OCI-LY7 (cell line): ENCODE measurements at regions not wholly inside any gene's neighbourhood (a gene's known extent, or its start where the extent isn't known, plus 50 kb on each side); places are given as distances from the start of the nearest gene placed in this dataset.

ENCODE experiments used
- BruUV-seq: library from RNA; stranded (reverse); fragments of 400-500 nt; replicated peaks from 2 replicates; lab custom pipeline; 2021; lab: Mats Ljungman, UMichigan
- CTCF ChIA-PET: fragments of 300-600 bp; sonication (Branson Sonifier 250); formaldehyde crosslinking; loops from one replicate; lab custom pipeline; 2022; ENCODE audit warnings: antibody characterized with exemption; ENCODE audit not compliant: unreplicated experiment; lab: Charles Lee
- POLR2A ChIA-PET: fragments of 300-600 bp; sonication (Branson Sonifier 250); formaldehyde crosslinking; loops from one replicate; lab custom pipeline; 2022; ENCODE audit warnings: antibody characterized with exemption; lab: Charles Lee
- DNase-seq: peaks from one replicate; pipeline ENCODE4 v3.0.0-alpha.2; 2015; ENCODE audit warnings: low spot score
- H2AFZ ChIP-seq: fragments of 200-600 bp; sonication (generic), shearing (Covaris generic); 2 replicates; pipeline ENCODE4 v1.6.1; 2014; ENCODE audit warnings: mild to moderate bottlenecking, antibody characterized with exemption, low read length, moderate library complexity
- H3K27ac ChIP-seq: fragments of 200-600 bp; sonication (generic); 2 replicates; pipeline ENCODE4 v1.5.1; 2014; ENCODE audit warnings: mixed run types, low read depth, mild to moderate bottlenecking, moderate library complexity, low read length, inconsistent platforms; ENCODE audit not compliant: poor library complexity, severe bottlenecking
- H3K36me3 ChIP-seq: fragments of 200-600 bp; sonication (generic); 2 replicates; pipeline ENCODE4 v1.6.1; 2014; ENCODE audit warnings: mild to moderate bottlenecking, antibody characterized with exemption, low read length, moderate library complexity, mixed read lengths; ENCODE audit not compliant: insufficient read depth
- H3K4me1 ChIP-seq: fragments of 200-600 bp; sonication (generic); 2 replicates; pipeline ENCODE4 v1.5.1; 2014; ENCODE audit warnings: mild to moderate bottlenecking, low read length; ENCODE audit not compliant: insufficient read depth, poor library complexity, severe bottlenecking
- H3K4me2 ChIP-seq: fragments of 200-600 bp; sonication (generic); 2 replicates; pipeline ENCODE4 v1.6.1; 2014; ENCODE audit warnings: mild to moderate bottlenecking, low read length
- H3K4me3 ChIP-seq: fragments of 200-600 bp; sonication (generic); 2 replicates; pipeline ENCODE4 v1.5.1; 2014; ENCODE audit warnings: mild to moderate bottlenecking, low read depth, low read length; ENCODE audit not compliant: poor library complexity, severe bottlenecking
- H3K79me2 ChIP-seq: fragments of 200-600 bp; sonication (generic); 2 replicates; pipeline ENCODE4 v1.6.1; 2016; ENCODE audit warnings: low read depth, mild to moderate bottlenecking, low read length, moderate library complexity, mixed read lengths; ENCODE audit not compliant: insufficient read depth
- H3K9me2 ChIP-seq: fragments of 200-600 bp; sonication (generic); 2 replicates; pipeline ENCODE4 v1.6.1; 2016; ENCODE audit warnings: mild to moderate bottlenecking, low read length, mixed read lengths; ENCODE audit not compliant: insufficient read depth
- H3K9me3 ChIP-seq: fragments of 200-600 bp; sonication (generic); 2 replicates; pipeline ENCODE4 v1.6.1; 2014; ENCODE audit warnings: mild to moderate bottlenecking, mixed run types, low read length, mixed read lengths
- H4K20me1 ChIP-seq: fragments of 200-600 bp; sonication (generic); 2 replicates; pipeline ENCODE4 v1.6.1; 2014; ENCODE audit warnings: mild to moderate bottlenecking, antibody characterized with exemption, low read length, moderate library complexity, mixed read lengths; ENCODE audit not compliant: insufficient read depth
- EZH2phosphoT487 ChIP-seq: fragments of 200-600 bp; sonication (generic); IDR thresholded peaks from 2 replicates; pipeline ENCODE4 v1.6.1; 2018; ENCODE audit warnings: low read depth, borderline replicate concordance, mild to moderate bottlenecking, mixed run types, antibody characterized with exemption, low read length, moderate library complexity, mixed read lengths
- intact Hi-C: fragments of 100-400 bp; cut with micrococcal nuclease; formaldehyde crosslinking; loops from one replicate; pipeline ENCODE4 v1.10.0; 2022; ENCODE audit not compliant: unreplicated experiment
- TF ChIP-seq, protein P1 (sequence below): fragments of 200-600 bp; sonication (generic); conservative IDR thresholded peaks from 2 replicates; pipeline ENCODE4 v1.5.1; 2014; ENCODE audit warnings: mild to moderate bottlenecking, antibody characterized with exemption, low read length, moderate library complexity, mixed read lengths

DNA sequence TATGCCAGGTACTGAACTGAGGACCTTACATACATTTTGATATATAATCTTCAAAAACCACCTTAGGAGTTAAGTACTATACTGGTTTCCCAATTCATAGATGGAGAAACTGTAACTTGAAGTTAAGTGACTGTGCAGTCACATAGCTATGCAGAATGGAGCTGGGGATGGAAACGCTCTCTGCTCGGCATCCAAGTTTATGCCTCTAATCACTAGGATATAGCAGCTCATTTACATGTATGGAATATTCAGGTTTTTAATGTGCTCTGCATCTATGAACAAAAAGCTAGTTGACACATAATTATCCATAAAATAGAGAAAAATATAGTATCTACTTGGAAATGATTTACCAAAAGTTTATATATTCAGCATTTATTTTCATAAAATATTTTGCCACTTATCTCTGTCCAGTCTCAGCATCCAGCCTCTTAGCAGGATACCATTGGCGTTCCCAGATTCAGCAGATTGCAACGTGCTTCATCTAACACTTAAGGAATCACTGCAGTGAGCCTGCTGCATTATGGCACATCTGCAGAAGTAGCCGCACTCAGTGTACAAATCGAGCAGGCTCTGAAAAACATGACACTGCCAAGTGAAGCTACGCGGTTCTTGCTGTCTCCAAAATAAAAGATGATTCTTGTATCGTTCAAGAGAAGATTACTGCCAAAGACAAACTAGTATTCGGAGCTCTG is 70.4 kb downstream of the MRPL57 start:
- no peaks in the 10 kb centered on the region for H3K9me2 ChIP-seq
- H3K36me3 ChIP-seq = no peaks in the 10 kb centered on the region
- no peak overlapping the region for H3K4me2 ChIP-seq
- TF ChIP-seq, protein P1, sequence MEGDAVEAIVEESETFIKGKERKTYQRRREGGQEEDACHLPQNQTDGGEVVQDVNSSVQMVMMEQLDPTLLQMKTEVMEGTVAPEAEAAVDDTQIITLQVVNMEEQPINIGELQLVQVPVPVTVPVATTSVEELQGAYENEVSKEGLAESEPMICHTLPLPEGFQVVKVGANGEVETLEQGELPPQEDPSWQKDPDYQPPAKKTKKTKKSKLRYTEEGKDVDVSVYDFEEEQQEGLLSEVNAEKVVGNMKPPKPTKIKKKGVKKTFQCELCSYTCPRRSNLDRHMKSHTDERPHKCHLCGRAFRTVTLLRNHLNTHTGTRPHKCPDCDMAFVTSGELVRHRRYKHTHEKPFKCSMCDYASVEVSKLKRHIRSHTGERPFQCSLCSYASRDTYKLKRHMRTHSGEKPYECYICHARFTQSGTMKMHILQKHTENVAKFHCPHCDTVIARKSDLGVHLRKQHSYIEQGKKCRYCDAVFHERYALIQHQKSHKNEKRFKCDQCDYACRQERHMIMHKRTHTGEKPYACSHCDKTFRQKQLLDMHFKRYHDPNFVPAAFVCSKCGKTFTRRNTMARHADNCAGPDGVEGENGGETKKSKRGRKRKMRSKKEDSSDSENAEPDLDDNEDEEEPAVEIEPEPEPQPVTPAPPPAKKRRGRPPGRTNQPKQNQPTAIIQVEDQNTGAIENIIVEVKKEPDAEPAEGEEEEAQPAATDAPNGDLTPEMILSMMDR = no peak
- no peak for TF ChIP-seq EZH2phosphoT487
- no peaks in the 10 kb centered on the region for H3K4me1 ChIP-seq
- H3K27ac ChIP-seq = no peak overlapping the region
- no peaks in the 10 kb centered on the region for H4K20me1 ChIP-seq
- DNase-seq = no peak
- no peaks in the 10 kb centered on the region for H3K79me2 ChIP-seq
- ChIA-PET CTCF (no interaction called here), POLR2A (interaction anchor here (1.0 kb wide), 1 partner anchor 14 kb away, joined by 3 read pairs; no protein-coding TSS in a partner anchor)
- no peaks in the 10 kb centered on the region for H3K9me3 ChIP-seq
- BruUV-seq = no TSS peak
- no peak overlapping the region for H3K4me3 ChIP-seq
- no peak overlapping the region for H2AFZ ChIP-seq
- intact Hi-C loops = no loop called here

DNA sequence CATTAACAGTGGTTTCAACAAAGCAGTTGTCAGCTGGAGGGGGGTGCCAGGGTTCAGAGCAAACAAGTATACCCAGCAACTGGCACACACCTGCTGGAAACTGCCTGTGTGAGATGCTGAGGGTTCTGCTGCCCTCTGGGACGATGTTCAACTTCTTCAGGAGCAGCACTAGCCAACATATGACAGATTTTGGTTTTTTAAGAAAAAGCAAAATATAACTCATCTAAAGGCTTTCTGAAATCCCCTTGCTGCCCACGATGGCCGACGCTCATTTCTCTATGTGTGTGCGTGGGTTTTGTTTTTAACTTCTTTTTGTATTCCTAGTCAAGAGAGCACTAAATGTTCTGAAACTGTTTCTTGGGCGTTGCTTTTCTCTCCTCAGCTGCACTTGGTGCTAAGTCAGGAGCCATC is 79.9 kb downstream of the MRPL57 start:
- Histone ChIP-seq H3K9me2 (no peaks in the 10 kb centered on the region), H3K4me3 (no peak overlapping the region), H3K79me2 (no peaks in the 10 kb centered on the region), H2AFZ (no peak overlapping the region), H3K36me3 (no peaks in the 10 kb centered on the region), H3K27ac (no peak overlapping the region), H3K9me3 (no peaks in the 10 kb centered on the region), H3K4me1 (no peaks in the 10 kb centered on the region), H3K4me2 (no peak overlapping the region), H4K20me1 (no peaks in the 10 kb centered on the region)
- intact Hi-C loops = no loop called here
- DNase-seq = no peak
- CTCF ChIA-PET = no interaction called here
- no peak for TF ChIP-seq EZH2phosphoT487
- TF ChIP-seq, protein P1 = no peak
- POLR2A ChIA-PET = no interaction called here
- no TSS peak for BruUV-seq

DNA sequence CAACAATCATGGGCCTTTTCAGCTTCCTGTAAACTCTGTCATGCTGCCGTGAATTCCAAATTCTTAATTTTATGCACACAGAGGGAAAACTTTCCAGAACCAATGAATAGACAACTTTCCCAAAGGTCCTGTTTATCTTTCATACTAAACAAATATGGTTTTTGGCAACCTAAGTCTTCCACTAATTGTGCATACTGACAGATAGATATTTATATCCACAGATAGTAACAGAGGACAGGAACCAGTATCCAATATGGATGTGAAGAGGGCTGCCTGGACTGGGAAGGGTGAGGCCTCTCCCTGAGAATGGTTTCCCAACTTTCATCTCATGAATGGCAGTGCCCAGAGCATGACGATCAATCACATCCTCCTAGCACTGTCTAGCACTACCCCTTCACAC is 80.4 kb downstream of the MRPL57 start:
- H3K4me2 ChIP-seq = no peak overlapping the region
- no peaks in the 10 kb centered on the region for H3K79me2 ChIP-seq
- no peak for TF ChIP-seq EZH2phosphoT487
- no peak overlapping the region for H2AFZ ChIP-seq
- intact Hi-C loops = no loop called here
- no peaks in the 10 kb centered on the region for H3K9me3 ChIP-seq
- no peak overlapping the region for H3K27ac ChIP-seq
- no TSS peak for BruUV-seq
- no peaks in the 10 kb centered on the region for H3K9me2 ChIP-seq
- H4K20me1 ChIP-seq = no peaks in the 10 kb centered on the region
- CTCF ChIA-PET = no interaction called here
- POLR2A ChIA-PET = no interaction called here
- no peaks in the 10 kb centered on the region for H3K36me3 ChIP-seq
- DNase-seq = no peak
- no peaks in the 10 kb centered on the region for H3K4me1 ChIP-seq
- H3K4me3 ChIP-seq = no peak overlapping the region
